ENCODE measurements at regions not wholly inside any gene's neighbourhood (a gene's known extent, or its start where the extent isn't known, plus 50 kb on each side); places are given as distances from the start of the nearest gene placed in this dataset. TPM values are rescaled to one million over a fixed set of nuclear protein-coding genes. Genes with fewer than 3 reads are reported as not detected.

- WGBS, 3 donors, result 49 to 78% (median 75%) methylated on average over 4 of the region's 4 CpGs
- no peak overlapping the region for H3K27ac ChIP-seq
- H3K4me3 ChIP-seq, result no peak overlapping the region
- intact Hi-C loops (cut with DNase I), result loop anchor here in 1 of 4 donors (10.0 kb wide), 1 partner anchor 854 kb away; no protein-coding TSS in a partner anchor
- DNase-seq, result no peak
- H3K4me1 ChIP-seq (ENCODE audit: insufficient read depth), result peaks cover 1% of the 10 kb centered on the region
- TF ChIP-seq EP300 (IDR thresholded peaks at IDR 0.05), result no peak
- no peaks in the 10 kb centered on the region for H3K27me3 ChIP-seq
- no peaks in the 10 kb centered on the region for H3K36me3 ChIP-seq
- H3K9me3 ChIP-seq, result no peaks in the 10 kb centered on the region
These were observed 57.8 kb upstream of the TENM4 start for GRCh38 chr11:79498667-79499066.

- Histone ChIP-seq H3K9me3 (no peaks in the 10 kb centered on the region), H3K4me3 (no peak overlapping the region), H3K36me3 (no peaks in the 10 kb centered on the region), H3K27me3 (no peaks in the 10 kb centered on the region), H3K27ac (no peak overlapping the region), H3K4me1 (ENCODE audit: insufficient read depth) (no peaks in the 10 kb centered on the region)
- peak; percentile 70 to 85 (median 79) for DNase-seq
- intact Hi-C loops (cut with DNase I), result loop anchor here in 1 of 4 donors (5.0 to 10.0 kb wide), 2 partner anchors 541 to 849 kb away; no protein-coding TSS in a partner anchor
- TF ChIP-seq EP300 (IDR thresholded peaks at IDR 0.05), result no peak
- TF ChIP-seq POLR2A (IDR thresholded peaks at IDR 0.05), result no peak
- peak; percentile 61 to 65 (median 63) for TF ChIP-seq CTCF (IDR thresholded peaks at IDR 0.05)
- WGBS, 3 donors, result 37 to 42% (median 39%) methylated on average over 11 of the region's 11 CpGs
These were observed 52.8 kb upstream of the TENM4 start for GRCh38 chr11:79493555-79494171.

GRCh38 chr11:79492008-79492407 lies 51.2 kb upstream of the TENM4 start:
- no peaks in the 10 kb centered on the region for H3K36me3 ChIP-seq

More at GRCh38 chr11:79492008-79492407, 51.2 kb upstream of the TENM4 start:
- Histone ChIP-seq H3K4me1 (ENCODE audit: insufficient read depth) (no peaks in the 10 kb centered on the region), H3K4me3 (no peak overlapping the region), H3K9me3 (no peaks in the 10 kb centered on the region), H3K27ac (no peak overlapping the region), H3K27me3 (no peaks in the 10 kb centered on the region)
- intact Hi-C loops (cut with DNase I), result loop anchor here in 1 of 4 donors (5.0 to 10.0 kb wide), 2 partner anchors 540 to 847 kb away; no protein-coding TSS in a partner anchor
- no peak for DNase-seq
- 71 to 94% (median 86%) methylated on average over 4 of the region's 4 CpGs for WGBS, 3 donors
- TF ChIP-seq CTCF (IDR thresholded peaks at IDR 0.05) (no peak), POLR2A (IDR thresholded peaks at IDR 0.05) (no peak), EP300 (IDR thresholded peaks at IDR 0.05) (no peak)

Small RNA genes lying in the stretch of these regions (microRNA-seq; reads per million reads assigned to microRNA genes)
- gene MIR4300, result 0 reads per million in 3 donors

Small RNA genes lying in the stretch of these regions (small RNA-seq; reads per million reads assigned to genes)
- gene AP002802.2, result not detected
- not detected for gene MIR4300
- not detected for gene MTND4LP18
- gene RNU6-544P, result not detected
